H1 (cell line): ENCODE measurements at regions not wholly inside any gene's neighbourhood (a gene's known extent, or its start where the extent isn't known, plus 50 kb on each side); places are given as distances from the start of the nearest gene placed in this dataset.

Experiments
- BACH1 ChIP-seq: IDR thresholded peaks from 2 replicates; pipeline ENCODE4 v1.6.1; 2012; ENCODE audit warnings: low read length, improper control_type of control experiment
- BCL11A ChIP-seq, 2 experiments: IDR thresholded peaks; one replicate each; pipeline ENCODE4 v1.6.1; 2011; ENCODE audit warnings: low read depth in 2 of 2, low read length in 2 of 2, mild to moderate bottlenecking in 2 of 2
- GABPA ChIP-seq: IDR thresholded peaks from 2 replicates; pipeline ENCODE4 v1.6.1; 2011; ENCODE audit warnings: mild to moderate bottlenecking, low read length, moderate library complexity, borderline replicate concordance; ENCODE audit not compliant: insufficient read depth
- MAFK ChIP-seq: IDR thresholded peaks from 2 replicates; pipeline ENCODE4 v1.6.1; 2012; ENCODE audit warnings: low read depth, mild to moderate bottlenecking, improper control_type of control experiment, low read length
- SP4 ChIP-seq: IDR thresholded peaks from 2 replicates; pipeline ENCODE4 v1.6.1; 2012; ENCODE audit warnings: low read length, inconsistent platforms
- YY1 ChIP-seq: IDR thresholded peaks from 2 replicates; pipeline ENCODE4 v1.6.1; 2011; ENCODE audit warnings: low read depth, mild to moderate bottlenecking, low read length

DNA sequence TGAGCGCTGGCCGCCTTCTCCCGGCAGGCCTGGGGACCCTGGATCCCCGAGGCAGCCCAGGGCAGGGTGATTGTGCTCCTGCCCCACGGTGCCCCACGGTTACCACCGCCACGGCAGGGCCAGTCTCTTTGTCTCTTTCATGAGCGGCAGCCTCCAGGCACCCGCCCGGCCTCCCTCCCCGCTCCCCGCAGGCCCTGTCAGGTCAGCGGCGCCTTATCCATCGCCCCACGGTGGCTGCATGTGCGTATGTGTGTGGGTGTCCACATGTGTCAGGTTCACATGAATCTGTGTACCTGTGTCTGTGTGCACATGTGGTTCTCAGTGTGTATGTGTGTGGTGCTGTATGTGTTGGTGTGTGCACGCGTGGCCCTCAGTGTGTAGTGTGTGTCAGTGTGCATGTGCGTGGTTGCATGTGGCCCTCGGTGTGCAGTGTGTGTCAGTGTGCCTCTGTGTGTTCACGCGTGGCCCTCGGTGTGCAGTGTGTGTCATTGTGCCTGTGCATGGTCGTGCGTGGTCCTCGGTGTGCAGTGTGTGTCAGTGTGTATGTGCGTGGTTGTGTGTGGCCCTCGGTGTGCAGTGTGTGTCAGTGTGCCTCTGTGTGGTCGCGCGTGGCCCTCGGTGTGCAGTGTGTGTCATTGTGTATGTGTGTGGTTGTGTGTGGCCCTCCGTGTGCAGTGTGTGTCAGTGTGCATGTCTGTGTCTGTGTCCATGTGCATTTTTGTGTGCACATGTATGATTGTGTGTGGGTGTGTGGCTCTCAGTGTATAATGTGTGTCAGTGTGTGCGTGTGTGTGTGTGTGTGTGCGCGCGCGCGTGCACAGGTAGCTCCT lies 239.2 kb upstream of the GSE1 start (continued):
- TF ChIP-seq BACH1 (no peak), GABPA (no peak), SP4 (no peak), MAFK (no peak), BCL11A (IDR thresholded peaks at IDR 0.05; ENCODE audit: low read depth in 2 of 2, low read length in 2 of 2) (no peak), YY1 (no peak)
